ENCODE measurements at regions not wholly inside any gene's neighbourhood (a gene's known extent, or its start where the extent isn't known, plus 50 kb on each side); places are given as distances from the start of the nearest gene placed in this dataset.

- no peak overlapping the region for H3K27ac ChIP-seq (ENCODE audit: extremely low read depth, low read depth, low read length)
- intact Hi-C loops (cut with micrococcal nuclease): no loop called here
Observed at GRCh38 chr11:47911149-47911548, 63.0 kb upstream of the NUP160 start.

More at GRCh38 chr11:47911149-47911548, 63.0 kb upstream of the NUP160 start:
- H3K9me3 ChIP-seq (replicated peaks; ENCODE audit: control insufficient read depth, insufficient read depth, low read depth, low read length): no peaks in the 10 kb centered on the region
- H2AFZ ChIP-seq (ENCODE audit: low read depth, low read length): 0 out of 2 replicates have a peak overlapping the region, but pooled peaks have one; percentile 47
- ATAC-seq: no peak
- TF ChIP-seq, protein P1, sequence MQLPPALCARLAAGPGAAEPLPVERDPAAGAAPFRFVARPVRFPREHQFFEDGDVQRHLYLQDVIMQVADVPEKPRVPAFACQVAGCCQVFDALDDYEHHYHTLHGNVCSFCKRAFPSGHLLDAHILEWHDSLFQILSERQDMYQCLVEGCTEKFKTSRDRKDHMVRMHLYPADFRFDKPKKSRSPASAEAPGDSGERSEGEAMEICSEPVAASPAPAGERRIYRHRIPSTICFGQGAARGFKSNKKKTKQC (CRISPR knock-in tag; IDR thresholded peaks at IDR 0.05): no peak
- TF ChIP-seq ZNF239 (CRISPR knock-in tag; IDR thresholded peaks at IDR 0.05): no peak
- no peak for TF ChIP-seq IFI16 (CRISPR knock-in tag; IDR thresholded peaks at IDR 0.05)
- TF ChIP-seq MCM7 (IDR thresholded peaks at IDR 0.05): no peak
- no peak for TF ChIP-seq ZNF121 (CRISPR knock-in tag; conservative IDR thresholded peaks at IDR 0.05)
- TF ChIP-seq CBX2 (IDR thresholded peaks at IDR 0.05; ENCODE audit: insufficient read depth, low read length, poor library complexity, severe bottlenecking): no peak
- TF ChIP-seq ZNF75A (CRISPR knock-in tag; IDR thresholded peaks at IDR 0.05): no peak
- TF ChIP-seq PBX2 (CRISPR knock-in tag; IDR thresholded peaks at IDR 0.05; ENCODE audit: low read depth): no peak
- TF ChIP-seq PBX2 (tag; conservative IDR thresholded peaks at IDR 0.05; ENCODE audit: low read depth): no peak
- no peaks in the 10 kb centered on the region for H3K79me2 ChIP-seq (ENCODE audit: control insufficient read depth, insufficient read depth, low read length)
- no peak overlapping the region for H3K4me2 ChIP-seq (ENCODE audit: insufficient read depth, low read length)
- no peak for DNase-seq (ENCODE audit: extremely low read depth in 1 of 4, low spot score in 3 of 4)
- POLR2A ChIA-PET: interaction anchor here (0.6 kb wide), 1 partner anchor 16 kb away, joined by 4 read pairs; no protein-coding TSS in a partner anchor
- no peaks in the 10 kb centered on the region for H3K36me3 ChIP-seq (ENCODE audit: control insufficient read depth, insufficient read depth, low read length)
- CTCF ChIA-PET (ENCODE audit: low intra/inter-chr PET ratio): no interaction called here
- in situ Hi-C loops (cut with MboI): no loop called here
- H4K20me1 ChIP-seq (replicated peaks; ENCODE audit: control insufficient read depth, insufficient read depth, low read length): no peaks in the 10 kb centered on the region
- no peaks in the 10 kb centered on the region for H3K27me3 ChIP-seq (ENCODE audit: control insufficient read depth in 2 of 2, insufficient read depth in 2 of 2, low read length in 2 of 2)
- no peak for FAIRE-seq
- no peaks in the 10 kb centered on the region for H3K9me1 ChIP-seq (ENCODE audit: control insufficient read depth, insufficient read depth, low read length)
- no TSS peak for BruUV-seq (replicated peaks)
- H3K4me1 ChIP-seq (replicated peaks in 1 of 2; ENCODE audit: control insufficient read depth in 2 of 2, insufficient read depth in 2 of 2, low read length in 2 of 2): peaks cover 11 to 28% of the 10 kb centered on the region in 2 experiments; a peak in 4 of 5 replicates
- no peak overlapping the region for H3K4me3 ChIP-seq
- no peak overlapping the region for H3K9ac ChIP-seq (ENCODE audit: insufficient read depth in 1 of 2, low read depth in 2 of 2, low read length in 2 of 2)
- WGBS (ENCODE audit: insufficient coverage, low coverage, missing lambda C conversion rate): 92% methylated on average over 1 of the region's 4 CpGs

All from K562 (cell line).